Keratinocyte (primary cell): ENCODE measurements at regions not wholly inside any gene's neighbourhood (a gene's known extent, or its start where the extent isn't known, plus 50 kb on each side); places are given as distances from the start of the nearest gene placed in this dataset.

Source experiments
- DNase-seq: peaks from one replicate; pipeline ENCODE4 v3.0.0-alpha.2; 2011; ENCODE audit warnings: low read depth, missing footprints, low spot score
- FAIRE-seq: peaks from 2 replicates; lab custom pipeline; 2011; peaks lifted over from hg19 to GRCh38; lab: Jason Lieb, UNC
- H2AFZ ChIP-seq: 2 replicates; pipeline ENCODE4 v1.6.0; 2012; ENCODE audit warnings: low read length, control low read depth, inconsistent platforms; ENCODE audit not compliant: control insufficient read depth
- H3K27ac ChIP-seq: 2 replicates; pipeline ENCODE4 v1.5.1; 2011; ENCODE audit warnings: low read length; ENCODE audit not compliant: control insufficient read depth, insufficient read depth
- H3K27me3 ChIP-seq: 3 replicates; pipeline ENCODE4 v1.6.0; 2011; ENCODE audit warnings: low read length; ENCODE audit not compliant: control insufficient read depth, insufficient read depth; ENCODE audit errors: extremely low read depth
- H3K36me3 ChIP-seq, 2 experiments: 2 replicates in 1 of 2; 3 replicates in 1 of 2; pipeline ENCODE4 v1.5.1; 2011; ENCODE audit warnings: low read length in 2 of 2, mild to moderate bottlenecking in 1 of 2; ENCODE audit not compliant: control insufficient read depth in 2 of 2, insufficient read depth in 2 of 2; ENCODE audit errors: extremely low read depth in 1 of 2
- H3K4me1 ChIP-seq: 3 replicates; pipeline ENCODE4 v1.5.1; 2011; ENCODE audit warnings: low read length; ENCODE audit not compliant: control insufficient read depth, insufficient read depth; ENCODE audit errors: extremely low read depth
- H3K4me2 ChIP-seq: 3 replicates; pipeline ENCODE4 v1.6.0; 2011; ENCODE audit warnings: low read depth, low read length; ENCODE audit not compliant: control insufficient read depth, insufficient read depth; ENCODE audit errors: extremely low read depth
- H3K4me3 ChIP-seq, 3 experiments: fragments of 200-600 bp in 1 of 3; sonication (generic) in 1 of 3; 2 replicates in 2 of 3; 3 replicates in 1 of 3; pipeline ENCODE4 v1.5.1; 2011 to 2016; ENCODE audit warnings: low read length in 3 of 3, mild to moderate bottlenecking in 3 of 3, control low read depth in 2 of 3, inconsistent platforms in 1 of 3, low read depth in 1 of 3, mixed read lengths in 1 of 3, mixed run types in 1 of 3, moderate library complexity in 1 of 3; ENCODE audit not compliant: control insufficient read depth in 2 of 3, insufficient read depth in 2 of 3; ENCODE audit errors: extremely low read depth in 1 of 3
- H3K79me2 ChIP-seq: 2 replicates; pipeline ENCODE4 v1.6.0; 2012; ENCODE audit warnings: low read length; ENCODE audit not compliant: control insufficient read depth, insufficient read depth
- H3K9ac ChIP-seq: 3 replicates; pipeline ENCODE4 v1.6.0; 2011; ENCODE audit warnings: low read length; ENCODE audit not compliant: control insufficient read depth, insufficient read depth; ENCODE audit errors: extremely low read depth
- H3K9me1 ChIP-seq: 3 replicates; pipeline ENCODE4 v1.6.0; 2011; ENCODE audit warnings: low read length; ENCODE audit not compliant: control insufficient read depth, insufficient read depth; ENCODE audit errors: extremely low read depth
- H3K9me3 ChIP-seq: 2 replicates; pipeline ENCODE4 v1.5.1; 2012; ENCODE audit warnings: low read depth, low read length; ENCODE audit not compliant: control insufficient read depth
- H4K20me1 ChIP-seq: 3 replicates; pipeline ENCODE4 v1.6.0; 2011; ENCODE audit warnings: low read length; ENCODE audit not compliant: control insufficient read depth, insufficient read depth; ENCODE audit errors: extremely low read depth
- EZH2 ChIP-seq: IDR thresholded peaks from one replicate; pipeline ENCODE4 v1.6.1; 2012; ENCODE audit warnings: inconsistent platforms, mild to moderate bottlenecking, low read length, moderate library complexity
- dilution Hi-C: fragments of 300-500 bp; cut with MboI; formaldehyde crosslinking; loops from one replicate; pipeline ENCODE4 v1.7.0; 2020; ENCODE audit warnings: low sequenced_read_pairs; ENCODE audit not compliant: extremely low pct_ligation_motif_present
- TF ChIP-seq, protein P1 (sequence below), 3 experiments: IDR thresholded peaks in 1 of 3; conservative IDR thresholded peaks in 1 of 3; optimal IDR thresholded peaks in 1 of 3; 2 replicates in 2 of 3; 3 replicates in 1 of 3; pipeline versions ENCODE3 to v1.5.1; 2011; ENCODE audit warnings: low read length in 3 of 3, mild to moderate bottlenecking in 3 of 3, moderate library complexity in 2 of 3, control low read depth in 1 of 3, inconsistent platforms in 1 of 3; ENCODE audit not compliant: insufficient read depth in 2 of 3; ENCODE audit errors: extremely low read depth in 1 of 3

- dilution Hi-C loops = no loop called here
- Histone ChIP-seq H3K27me3 (no peaks in the 10 kb centered on the region), H3K27ac (no peak overlapping the region), H3K9ac (no peak overlapping the region), H4K20me1 (no peaks in the 10 kb centered on the region), H3K36me3 (no peaks in the 10 kb centered on the region), H3K79me2 (no peaks in the 10 kb centered on the region), H2AFZ (no peak overlapping the region), H3K4me3 (no peak overlapping the region), H3K4me2 (no peak overlapping the region), H3K9me3 (peaks cover 3% of the 10 kb centered on the region), H3K4me1 (no peaks in the 10 kb centered on the region), H3K9me1 (no peaks in the 10 kb centered on the region)
- TF ChIP-seq EZH2 = no peak
- TF ChIP-seq, protein P1, sequence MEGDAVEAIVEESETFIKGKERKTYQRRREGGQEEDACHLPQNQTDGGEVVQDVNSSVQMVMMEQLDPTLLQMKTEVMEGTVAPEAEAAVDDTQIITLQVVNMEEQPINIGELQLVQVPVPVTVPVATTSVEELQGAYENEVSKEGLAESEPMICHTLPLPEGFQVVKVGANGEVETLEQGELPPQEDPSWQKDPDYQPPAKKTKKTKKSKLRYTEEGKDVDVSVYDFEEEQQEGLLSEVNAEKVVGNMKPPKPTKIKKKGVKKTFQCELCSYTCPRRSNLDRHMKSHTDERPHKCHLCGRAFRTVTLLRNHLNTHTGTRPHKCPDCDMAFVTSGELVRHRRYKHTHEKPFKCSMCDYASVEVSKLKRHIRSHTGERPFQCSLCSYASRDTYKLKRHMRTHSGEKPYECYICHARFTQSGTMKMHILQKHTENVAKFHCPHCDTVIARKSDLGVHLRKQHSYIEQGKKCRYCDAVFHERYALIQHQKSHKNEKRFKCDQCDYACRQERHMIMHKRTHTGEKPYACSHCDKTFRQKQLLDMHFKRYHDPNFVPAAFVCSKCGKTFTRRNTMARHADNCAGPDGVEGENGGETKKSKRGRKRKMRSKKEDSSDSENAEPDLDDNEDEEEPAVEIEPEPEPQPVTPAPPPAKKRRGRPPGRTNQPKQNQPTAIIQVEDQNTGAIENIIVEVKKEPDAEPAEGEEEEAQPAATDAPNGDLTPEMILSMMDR (optimal IDR thresholded peaks at IDR 0.05 in 1 of 3, IDR thresholded peaks at IDR 0.05 in 1 of 3, conservative IDR thresholded peaks at IDR 0.05 in 1 of 3; ENCODE audit: extremely low read depth in 1 of 3, insufficient read depth in 2 of 3, low read length in 3 of 3) = no peak
- no peak for FAIRE-seq
- no peak for DNase-seq
Measured at GRCh38 chr6:67394254-67394653, 1240.8 kb upstream of the ADGRB3 start.

GRCh38 chr6:67393356-67393755 lies 1241.7 kb upstream of the ADGRB3 start:
- dilution Hi-C loops = no loop called here
- H3K4me2 ChIP-seq = no peak overlapping the region
- H3K27ac ChIP-seq = no peak overlapping the region
- no peaks in the 10 kb centered on the region for H3K36me3 ChIP-seq
- no peaks in the 10 kb centered on the region for H3K27me3 ChIP-seq
- no peak for DNase-seq
- H3K9me3 ChIP-seq = peaks cover 3% of the 10 kb centered on the region
- H3K9ac ChIP-seq = no peak overlapping the region
- FAIRE-seq = no peak
- TF ChIP-seq, protein P1 (optimal IDR thresholded peaks at IDR 0.05 in 1 of 3, IDR thresholded peaks at IDR 0.05 in 1 of 3, conservative IDR thresholded peaks at IDR 0.05 in 1 of 3; ENCODE audit: extremely low read depth in 1 of 3, insufficient read depth in 2 of 3, low read length in 3 of 3) = no peak
- no peak for TF ChIP-seq EZH2
- no peaks in the 10 kb centered on the region for H3K4me1 ChIP-seq
- no peaks in the 10 kb centered on the region for H3K79me2 ChIP-seq
- H4K20me1 ChIP-seq = no peaks in the 10 kb centered on the region
- H2AFZ ChIP-seq = no peak overlapping the region
- no peak overlapping the region for H3K4me3 ChIP-seq
- no peaks in the 10 kb centered on the region for H3K9me1 ChIP-seq
